ENCODE measurements at regions not wholly inside any gene's neighbourhood (a gene's known extent, or its start where the extent isn't known, plus 50 kb on each side); places are given as distances from the start of the nearest gene placed in this dataset.
A peak's percentile ranks its signal among the peaks of the same experiment; 100 is the strongest.

GRCh38 chr2:38146275-38146906, 70.4 kb upstream of the CYP1B1 start (continued):
- TF ChIP-seq, protein P1, sequence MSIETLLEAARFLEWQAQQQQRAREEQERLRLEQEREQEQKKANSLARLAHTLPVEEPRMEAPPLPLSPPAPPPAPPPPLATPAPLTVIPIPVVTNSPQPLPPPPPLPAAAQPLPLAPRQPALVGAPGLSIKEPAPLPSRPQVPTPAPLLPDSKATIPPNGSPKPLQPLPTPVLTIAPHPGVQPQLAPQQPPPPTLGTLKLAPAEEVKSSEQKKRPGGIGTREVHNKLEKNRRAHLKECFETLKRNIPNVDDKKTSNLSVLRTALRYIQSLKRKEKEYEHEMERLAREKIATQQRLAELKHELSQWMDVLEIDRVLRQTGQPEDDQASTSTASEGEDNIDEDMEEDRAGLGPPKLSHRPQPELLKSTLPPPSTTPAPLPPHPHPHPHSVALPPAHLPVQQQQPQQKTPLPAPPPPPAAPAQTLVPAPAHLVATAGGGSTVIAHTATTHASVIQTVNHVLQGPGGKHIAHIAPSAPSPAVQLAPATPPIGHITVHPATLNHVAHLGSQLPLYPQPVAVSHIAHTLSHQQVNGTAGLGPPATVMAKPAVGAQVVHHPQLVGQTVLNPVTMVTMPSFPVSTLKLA (conservative IDR thresholded peaks at IDR 0.05): 0 out of 4 replicates have a peak, but pooled peaks of 1 of the 2 experiments have one; percentile 15
- TF ChIP-seq GMEB1 (CRISPR knock-in tag; IDR thresholded peaks at IDR 0.05) (no peak), ELF4 (CRISPR knock-in tag; IDR thresholded peaks at IDR 0.05) (no peak), RNF2 (IDR thresholded peaks at IDR 0.05) (no peak; the same call in 1 of the 2 replicates), FOXM1 (IDR thresholded peaks at IDR 0.05; ENCODE audit: low read depth) (no peak), FOXM1 (CRISPR knock-in tag; IDR thresholded peaks at IDR 0.05; ENCODE audit: low read depth) (no peak), DDX20 (tag; IDR thresholded peaks at IDR 0.05; ENCODE audit: low read depth) (0 out of 2 replicates have a peak, but pooled peaks have one; percentile 25), ZNF589 (CRISPR knock-in tag; IDR thresholded peaks at IDR 0.05; ENCODE audit: low read depth) (peak; percentile 81), FIP1L1 (IDR thresholded peaks at IDR 0.05; ENCODE audit: low read depth, low read length, poor library complexity, severe bottlenecking) (no peak), ZNF175 (CRISPR knock-in tag; IDR thresholded peaks at IDR 0.05; ENCODE audit: low read depth) (0 out of 2 replicates have a peak, but pooled peaks have one; percentile 8), POLR2H (tag; IDR thresholded peaks at IDR 0.05; ENCODE audit: low read depth) (peak; percentile 49; the same call in 1 of the 2 replicates), MTA2 (IDR thresholded peaks at IDR 0.05; ENCODE audit: low read depth) (no peak), CCNT2 (IDR thresholded peaks at IDR 0.05; ENCODE audit: borderline replicate concordance, extremely low read depth, insufficient read length, low read depth, low read length) (no peak), KLF6 (CRISPR knock-in tag; IDR thresholded peaks at IDR 0.05; ENCODE audit: borderline replicate concordance) (no peak), TEAD4 (IDR thresholded peaks at IDR 0.05; ENCODE audit: low read length) (no peak), TEAD4 (CRISPR knock-in tag; IDR thresholded peaks at IDR 0.05; ENCODE audit: borderline replicate concordance) (no peak), ZNF263 (CRISPR knock-in tag; IDR thresholded peaks at IDR 0.05; ENCODE audit: borderline replicate concordance) (no peak), BRD9 (IDR thresholded peaks at IDR 0.05; ENCODE audit: low read depth, partially characterized antibody) (no peak), NR2F6 (CRISPR knock-in tag; IDR thresholded peaks at IDR 0.05) (no peak), ZNF253 (CRISPR knock-in tag; conservative IDR thresholded peaks at IDR 0.05) (no peak), SIX5 (IDR thresholded peaks at IDR 0.05; ENCODE audit: borderline replicate concordance in 1 of 2, insufficient read depth in 1 of 2, low read depth in 1 of 2, low read length in 2 of 2) (no peak)
- TF ChIP-seq, protein P2, sequence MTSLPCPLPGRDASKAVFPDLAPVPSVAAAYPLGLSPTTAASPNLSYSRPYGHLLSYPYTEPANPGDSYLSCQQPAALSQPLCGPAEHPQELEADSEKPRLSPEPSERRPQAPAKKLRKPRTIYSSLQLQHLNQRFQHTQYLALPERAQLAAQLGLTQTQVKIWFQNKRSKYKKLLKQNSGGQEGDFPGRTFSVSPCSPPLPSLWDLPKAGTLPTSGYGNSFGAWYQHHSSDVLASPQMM (CRISPR knock-in tag; IDR thresholded peaks at IDR 0.05): no peak
- TF ChIP-seq, protein P3, sequence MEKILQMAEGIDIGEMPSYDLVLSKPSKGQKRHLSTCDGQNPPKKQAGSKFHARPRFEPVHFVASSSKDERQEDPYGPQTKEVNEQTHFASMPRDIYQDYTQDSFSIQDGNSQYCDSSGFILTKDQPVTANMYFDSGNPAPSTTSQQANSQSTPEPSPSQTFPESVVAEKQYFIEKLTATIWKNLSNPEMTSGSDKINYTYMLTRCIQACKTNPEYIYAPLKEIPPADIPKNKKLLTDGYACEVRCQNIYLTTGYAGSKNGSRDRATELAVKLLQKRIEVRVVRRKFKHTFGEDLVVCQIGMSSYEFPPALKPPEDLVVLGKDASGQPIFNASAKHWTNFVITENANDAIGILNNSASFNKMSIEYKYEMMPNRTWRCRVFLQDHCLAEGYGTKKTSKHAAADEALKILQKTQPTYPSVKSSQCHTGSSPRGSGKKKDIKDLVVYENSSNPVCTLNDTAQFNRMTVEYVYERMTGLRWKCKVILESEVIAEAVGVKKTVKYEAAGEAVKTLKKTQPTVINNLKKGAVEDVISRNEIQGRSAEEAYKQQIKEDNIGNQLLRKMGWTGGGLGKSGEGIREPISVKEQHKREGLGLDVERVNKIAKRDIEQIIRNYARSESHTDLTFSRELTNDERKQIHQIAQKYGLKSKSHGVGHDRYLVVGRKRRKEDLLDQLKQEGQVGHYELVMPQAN (IDR thresholded peaks at IDR 0.05; ENCODE audit: borderline replicate concordance): no peak

All from K562 (cell line).